ENCODE measurements at regions not wholly inside any gene's neighbourhood (a gene's known extent, or its start where the extent isn't known, plus 50 kb on each side); places are given as distances from the start of the nearest gene placed in this dataset.

GRCh38 chr7:132051311-132051710 is 494.9 kb upstream of the PODXL start:
- TF ChIP-seq FOSL2 (IDR thresholded peaks at IDR 0.05; ENCODE audit: borderline replicate concordance, low read depth) (no peak), USF1 (IDR thresholded peaks at IDR 0.05; ENCODE audit: borderline replicate concordance, low read depth) (no peak), IRF3 (IDR thresholded peaks at IDR 0.05; ENCODE audit: low read depth, low read length) (no peak), TAF1 (IDR thresholded peaks at IDR 0.05; ENCODE audit: borderline replicate concordance, low read depth, low read length) (no peak), NFIC (IDR thresholded peaks at IDR 0.05; ENCODE audit: borderline replicate concordance) (no peak), GABPA (IDR thresholded peaks at IDR 0.05; ENCODE audit: low read depth) (no peak), SIN3A (IDR thresholded peaks at IDR 0.05; ENCODE audit: borderline replicate concordance, low read depth, low read length) (no peak), RXRA (IDR thresholded peaks at IDR 0.05; ENCODE audit: borderline replicate concordance, low read depth) (no peak), TCF12 (IDR thresholded peaks at IDR 0.05) (no peak)
- TF ChIP-seq, protein P1, sequence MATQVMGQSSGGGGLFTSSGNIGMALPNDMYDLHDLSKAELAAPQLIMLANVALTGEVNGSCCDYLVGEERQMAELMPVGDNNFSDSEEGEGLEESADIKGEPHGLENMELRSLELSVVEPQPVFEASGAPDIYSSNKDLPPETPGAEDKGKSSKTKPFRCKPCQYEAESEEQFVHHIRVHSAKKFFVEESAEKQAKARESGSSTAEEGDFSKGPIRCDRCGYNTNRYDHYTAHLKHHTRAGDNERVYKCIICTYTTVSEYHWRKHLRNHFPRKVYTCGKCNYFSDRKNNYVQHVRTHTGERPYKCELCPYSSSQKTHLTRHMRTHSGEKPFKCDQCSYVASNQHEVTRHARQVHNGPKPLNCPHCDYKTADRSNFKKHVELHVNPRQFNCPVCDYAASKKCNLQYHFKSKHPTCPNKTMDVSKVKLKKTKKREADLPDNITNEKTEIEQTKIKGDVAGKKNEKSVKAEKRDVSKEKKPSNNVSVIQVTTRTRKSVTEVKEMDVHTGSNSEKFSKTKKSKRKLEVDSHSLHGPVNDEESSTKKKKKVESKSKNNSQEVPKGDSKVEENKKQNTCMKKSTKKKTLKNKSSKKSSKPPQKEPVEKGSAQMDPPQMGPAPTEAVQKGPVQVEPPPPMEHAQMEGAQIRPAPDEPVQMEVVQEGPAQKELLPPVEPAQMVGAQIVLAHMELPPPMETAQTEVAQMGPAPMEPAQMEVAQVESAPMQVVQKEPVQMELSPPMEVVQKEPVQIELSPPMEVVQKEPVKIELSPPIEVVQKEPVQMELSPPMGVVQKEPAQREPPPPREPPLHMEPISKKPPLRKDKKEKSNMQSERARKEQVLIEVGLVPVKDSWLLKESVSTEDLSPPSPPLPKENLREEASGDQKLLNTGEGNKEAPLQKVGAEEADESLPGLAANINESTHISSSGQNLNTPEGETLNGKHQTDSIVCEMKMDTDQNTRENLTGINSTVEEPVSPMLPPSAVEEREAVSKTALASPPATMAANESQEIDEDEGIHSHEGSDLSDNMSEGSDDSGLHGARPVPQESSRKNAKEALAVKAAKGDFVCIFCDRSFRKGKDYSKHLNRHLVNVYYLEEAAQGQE (IDR thresholded peaks at IDR 0.05; ENCODE audit: low read depth, low read length): no peak

More at GRCh38 chr7:132051311-132051710, 494.9 kb upstream of the PODXL start:
- no peak overlapping the region for H2AFZ ChIP-seq (ENCODE audit: low read depth)
- no peak overlapping the region for H3K27ac ChIP-seq (ENCODE audit: low read depth in 2 of 2, low read length in 1 of 2)
- WGBS (ENCODE audit: low lambda C conversion rate): 92% methylated on average over 3 of the region's 3 CpGs
- no peak overlapping the region for H3K4me2 ChIP-seq
- no peaks in the 10 kb centered on the region for H3K4me1 ChIP-seq (ENCODE audit: control insufficient read depth in 1 of 2, insufficient read depth in 2 of 2, low read depth in 1 of 2, low read length in 1 of 2)
- no peaks in the 10 kb centered on the region for H3K9me2 ChIP-seq
- ChIA-PET POLR2A (no interaction called here), CTCF (interaction anchor here (0.8 to 0.9 kb wide), 2 partner anchors 11 to 13 kb away, joined by 3 to 4 read pairs; no protein-coding TSS in a partner anchor)
- H3K9me3 ChIP-seq: no peaks in the 10 kb centered on the region
- peaks cover 3% of the 10 kb centered on the region for H3F3A ChIP-seq (replicated peaks; ENCODE audit: insufficient read depth)
- DNase-seq: no peak
- H3K79me2 ChIP-seq (ENCODE audit: insufficient read depth): no peaks in the 10 kb centered on the region
- peaks cover 0 to 25% of the 10 kb centered on the region in 2 experiments for H3K36me3 ChIP-seq (replicated peaks in 1 of 2; ENCODE audit: control insufficient read depth in 1 of 2, insufficient read depth in 2 of 2, low read length in 1 of 2)
- no peak overlapping the region for H3K4me3 ChIP-seq (ENCODE audit: low read depth in 2 of 2, low read length in 1 of 2)
- H3K27me3 ChIP-seq (ENCODE audit: insufficient read depth): no peaks in the 10 kb centered on the region
- no peak overlapping the region for H3K9ac ChIP-seq
- no peaks in the 10 kb centered on the region for H4K20me1 ChIP-seq (ENCODE audit: insufficient read depth)

Measured in SK-N-SH (cell line).